Caco-2 (cell line): ENCODE measurements at regions not wholly inside any gene's neighbourhood (a gene's known extent, or its start where the extent isn't known, plus 50 kb on each side); places are given as distances from the start of the nearest gene placed in this dataset.

Experiments
- BruUV-seq: library from RNA; stranded (reverse); fragments of 400-500 nt; replicated peaks from 2 replicates; lab custom pipeline; 2021; lab: Mats Ljungman, UMichigan
- CTCF ChIA-PET: fragments of 300-600 bp; sonication (Branson Sonifier 250); formaldehyde crosslinking; loops from one replicate; lab custom pipeline; 2022; ENCODE audit warnings: antibody characterized with exemption; lab: Charles Lee
- POLR2A ChIA-PET: fragments of 300-600 bp; sonication (Branson Sonifier 250); formaldehyde crosslinking; loops from one replicate; lab custom pipeline; 2022; ENCODE audit warnings: antibody characterized with exemption; lab: Charles Lee
- DNase-seq, 2 experiments: peaks; one replicate each; pipeline versions ENCODE4 v3.0.0 to v3.0.0-alpha.2; 2020 to 2022
- H3K27me3 ChIP-seq: replicated peaks from 2 replicates; pipeline ENCODE4 v1.6.0; 2011; ENCODE audit warnings: low read length; ENCODE audit not compliant: control insufficient read depth, insufficient read depth
- H3K36me3 ChIP-seq: 2 replicates; pipeline ENCODE4 v1.5.1; 2011; ENCODE audit warnings: low read length; ENCODE audit not compliant: control insufficient read depth, insufficient read depth
- H3K4me1 ChIP-seq: fragments of 250-450 bp; sonication (Bioruptor Pico); 2 replicates; pipeline ENCODE4 v1.5.1; 2020; ENCODE audit warnings: mild to moderate bottlenecking
- H3K4me3 ChIP-seq: 2 replicates; pipeline ENCODE4 v1.5.1; 2011; ENCODE audit warnings: low read depth, mild to moderate bottlenecking, control low read depth, low read length
- H3K9me3 ChIP-seq: fragments of 250-450 bp; sonication (Bioruptor Pico); 2 replicates; pipeline ENCODE4 v1.5.1; 2020; ENCODE audit warnings: mild to moderate bottlenecking, moderate library complexity
- H3K27ac Mint-ChIP-seq: one replicate; pipeline ENCODE4 v1.8.0; 2022; ENCODE audit warnings: mixed read lengths; ENCODE audit not compliant: unreplicated experiment
- H3K27me3 Mint-ChIP-seq: one replicate; pipeline ENCODE4 v1.8.0; 2022; ENCODE audit warnings: mixed read lengths; ENCODE audit not compliant: insufficient read depth, unreplicated experiment
- H3K36me3 Mint-ChIP-seq: one replicate; pipeline ENCODE4 v1.8.0; 2022; ENCODE audit warnings: mild to moderate bottlenecking, mixed read lengths; ENCODE audit not compliant: insufficient read depth, unreplicated experiment
- H3K4me1 Mint-ChIP-seq: one replicate; pipeline ENCODE4 v1.8.0; 2022; ENCODE audit warnings: low read depth, mixed read lengths; ENCODE audit not compliant: unreplicated experiment
- H3K4me3 Mint-ChIP-seq: one replicate; pipeline ENCODE4 v1.8.0; 2022; ENCODE audit warnings: mild to moderate bottlenecking, moderate library complexity, mixed read lengths; ENCODE audit not compliant: unreplicated experiment
- H3K9me3 Mint-ChIP-seq: one replicate; pipeline ENCODE4 v1.8.0; 2022; ENCODE audit warnings: mixed read lengths; ENCODE audit not compliant: unreplicated experiment
- CTCF ChIP-seq, 2 experiments: fragments of 200-600 bp in 1 of 2; IDR thresholded peaks; 1 replicate in 1 of 2; 2 replicates in 1 of 2; pipeline versions ENCODE4 v1.5.1 to v1.8.0; 2011 to 2022; ENCODE audit warnings: antibody characterized with exemption in 1 of 2, control low read depth in 1 of 2, inconsistent platforms in 1 of 2, low read depth in 1 of 2, low read length in 1 of 2, mild to moderate bottlenecking in 1 of 2, moderate library complexity in 1 of 2; ENCODE audit not compliant: insufficient read depth in 1 of 2, severe bottlenecking in 1 of 2, unreplicated experiment in 1 of 2
- intact Hi-C: fragments of 100-400 bp; cut with micrococcal nuclease; formaldehyde crosslinking; loops from one replicate; pipeline ENCODE4 v1.10.0; 2022; ENCODE audit not compliant: unreplicated experiment

DNA sequence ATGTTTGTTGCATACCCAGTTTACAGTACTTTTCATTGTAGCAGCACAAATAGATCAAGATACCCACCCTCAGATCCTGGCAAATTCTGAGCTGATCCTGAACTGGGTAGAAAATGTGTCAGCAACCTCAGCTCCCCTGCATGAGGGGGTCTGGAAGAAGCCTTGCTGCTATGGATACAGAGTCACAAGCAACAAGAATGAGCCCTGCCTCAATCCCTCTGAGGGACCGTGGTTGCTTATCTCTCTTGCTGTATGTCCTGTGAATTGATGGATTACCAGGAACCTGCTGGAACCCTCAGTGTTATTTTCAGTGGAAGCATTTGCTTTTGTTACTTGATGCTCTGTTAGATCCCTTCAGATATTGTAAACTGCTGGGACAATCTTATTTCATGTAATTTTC is 331.0 kb downstream of the STIM2 start:
- no TSS peak for BruUV-seq
- Histone ChIP-seq H3K27me3 (no peaks in the 10 kb centered on the region), H3K4me1 (no peaks in the 10 kb centered on the region), H3K36me3 (no peaks in the 10 kb centered on the region), H3K4me3 (no peak overlapping the region), H3K9me3 (no peaks in the 10 kb centered on the region)
- Mint-ChIP-seq H3K27ac (no peak overlapping the region), H3K4me3 (no peak overlapping the region), H3K4me1 (peaks cover 7% of the 10 kb centered on the region), H3K9me3 (no peaks in the 10 kb centered on the region), H3K36me3 (no peaks in the 10 kb centered on the region), H3K27me3 (peaks cover 11% of the 10 kb centered on the region)
- no peak for DNase-seq
- ChIA-PET CTCF (no interaction called here), POLR2A (no interaction called here)
- TF ChIP-seq CTCF (IDR thresholded peaks at IDR 0.05; ENCODE audit: insufficient read depth in 1 of 2, low read depth in 1 of 2, low read length in 1 of 2, severe bottlenecking in 1 of 2, unreplicated experiment in 1 of 2) = no peak
- intact Hi-C loops = no loop called here

GRCh38 chr4:27194599-27195176 is 334.0 kb downstream of the STIM2 start:
- H3K4me3 ChIP-seq = no peak overlapping the region
- ChIA-PET POLR2A (no interaction called here), CTCF (no interaction called here)
- Mint-ChIP-seq H3K36me3 (no peaks in the 10 kb centered on the region), H3K4me1 (peaks cover 7% of the 10 kb centered on the region), H3K4me3 (no peak overlapping the region), H3K9me3 (no peaks in the 10 kb centered on the region), H3K27me3 (peaks cover 11% of the 10 kb centered on the region), H3K27ac (no peak overlapping the region)
- no peaks in the 10 kb centered on the region for H3K36me3 ChIP-seq
- DNase-seq = no peak
- H3K4me1 ChIP-seq = no peaks in the 10 kb centered on the region
- no peaks in the 10 kb centered on the region for H3K27me3 ChIP-seq
- TF ChIP-seq CTCF (IDR thresholded peaks at IDR 0.05; ENCODE audit: insufficient read depth in 1 of 2, low read depth in 1 of 2, low read length in 1 of 2, severe bottlenecking in 1 of 2, unreplicated experiment in 1 of 2) = no peak
- BruUV-seq = no TSS peak
- intact Hi-C loops = no loop called here
- H3K9me3 ChIP-seq = no peaks in the 10 kb centered on the region

- Mint-ChIP-seq H3K27me3 (peaks cover 9% of the 10 kb centered on the region), H3K4me1 (peaks cover 13% of the 10 kb centered on the region), H3K9me3 (no peaks in the 10 kb centered on the region), H3K36me3 (no peaks in the 10 kb centered on the region), H3K4me3 (no peak overlapping the region), H3K27ac (no peak overlapping the region)
- Histone ChIP-seq H3K36me3 (no peaks in the 10 kb centered on the region), H3K27me3 (no peaks in the 10 kb centered on the region), H3K4me1 (0 out of 2 replicates have a peak, but pooled peaks cover 4% of the 10 kb centered on the region), H3K9me3 (no peaks in the 10 kb centered on the region), H3K4me3 (no peak overlapping the region)
- CTCF ChIA-PET = no interaction called here
- TF ChIP-seq CTCF (IDR thresholded peaks at IDR 0.05; ENCODE audit: insufficient read depth in 1 of 2, low read depth in 1 of 2, low read length in 1 of 2, severe bottlenecking in 1 of 2, unreplicated experiment in 1 of 2) = no peak
- intact Hi-C loops = no loop called here
- POLR2A ChIA-PET = no interaction called here
- no peak for DNase-seq
- no TSS peak for BruUV-seq
Observed at GRCh38 chr4:27198246-27198645, 337.6 kb downstream of the STIM2 start.
